ENCODE measurements at regions not wholly inside any gene's neighbourhood (a gene's known extent, or its start where the extent isn't known, plus 50 kb on each side); places are given as distances from the start of the nearest gene placed in this dataset.

DNA sequence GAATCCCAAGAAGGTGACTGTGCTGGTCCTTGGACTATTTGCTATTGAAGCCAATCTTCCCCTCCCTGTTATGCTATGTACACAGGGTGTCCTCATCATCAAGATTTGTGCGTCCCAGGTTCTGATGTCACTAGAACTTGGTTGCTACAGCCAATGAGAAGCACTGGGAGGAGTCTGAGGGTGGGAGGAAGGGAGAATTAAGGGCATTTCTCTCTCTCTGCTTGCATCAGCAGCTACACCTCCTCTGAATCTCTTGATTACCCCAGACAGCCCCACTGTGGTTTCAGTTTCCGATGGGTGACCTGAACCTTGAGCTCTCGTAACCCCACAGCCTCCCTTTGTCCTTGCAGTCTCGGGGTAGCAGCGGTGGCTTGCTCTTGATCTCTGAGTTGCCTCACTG, 212.4 kb upstream of the SESN3 start:
- TF ChIP-seq, protein P1, sequence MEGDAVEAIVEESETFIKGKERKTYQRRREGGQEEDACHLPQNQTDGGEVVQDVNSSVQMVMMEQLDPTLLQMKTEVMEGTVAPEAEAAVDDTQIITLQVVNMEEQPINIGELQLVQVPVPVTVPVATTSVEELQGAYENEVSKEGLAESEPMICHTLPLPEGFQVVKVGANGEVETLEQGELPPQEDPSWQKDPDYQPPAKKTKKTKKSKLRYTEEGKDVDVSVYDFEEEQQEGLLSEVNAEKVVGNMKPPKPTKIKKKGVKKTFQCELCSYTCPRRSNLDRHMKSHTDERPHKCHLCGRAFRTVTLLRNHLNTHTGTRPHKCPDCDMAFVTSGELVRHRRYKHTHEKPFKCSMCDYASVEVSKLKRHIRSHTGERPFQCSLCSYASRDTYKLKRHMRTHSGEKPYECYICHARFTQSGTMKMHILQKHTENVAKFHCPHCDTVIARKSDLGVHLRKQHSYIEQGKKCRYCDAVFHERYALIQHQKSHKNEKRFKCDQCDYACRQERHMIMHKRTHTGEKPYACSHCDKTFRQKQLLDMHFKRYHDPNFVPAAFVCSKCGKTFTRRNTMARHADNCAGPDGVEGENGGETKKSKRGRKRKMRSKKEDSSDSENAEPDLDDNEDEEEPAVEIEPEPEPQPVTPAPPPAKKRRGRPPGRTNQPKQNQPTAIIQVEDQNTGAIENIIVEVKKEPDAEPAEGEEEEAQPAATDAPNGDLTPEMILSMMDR (IDR thresholded peaks at IDR 0.05): no peak
- TF ChIP-seq POLR2AphosphoS5 (IDR thresholded peaks at IDR 0.05) (no peak), POLR2A (IDR thresholded peaks at IDR 0.05) (no peak), EP300 (IDR thresholded peaks at IDR 0.05) (no peak)
